Body of pancreas (tissue), 4 donors: ENCODE measurements at regions not wholly inside any gene's neighbourhood (a gene's known extent, or its start where the extent isn't known, plus 50 kb on each side); places are given as distances from the start of the nearest gene placed in this dataset.

ENCODE experiments used
- CTCF ChIP-seq, 7 experiments: fragments of 450-650 bp in 4 of 7; fragments of 200-600 bp in 3 of 7; sonication (generic) in 3 of 7; IDR thresholded peaks; one replicate each; pipeline ENCODE4 v1.5.1; 2016 to 2019; ENCODE audit warnings: antibody characterized with exemption in 7 of 7
- POLR2A ChIP-seq, 3 donors: fragments of 450-650 bp; IDR thresholded peaks; one replicate each; pipeline ENCODE4 v1.6.1; 2016; ENCODE audit warnings: antibody characterized with exemption in 3 of 3, mild to moderate bottlenecking in 2 of 3

- no peak for TF ChIP-seq CTCF (IDR thresholded peaks at IDR 0.05)
- no peak for TF ChIP-seq POLR2A (IDR thresholded peaks at IDR 0.05)
Measured at GRCh38 chr3:194964809-194965208, 279.1 kb downstream of the FAM43A start.
